Progenitor cell of endocrine pancreas (in vitro differentiated cells): ENCODE measurements at regions not wholly inside any gene's neighbourhood (a gene's known extent, or its start where the extent isn't known, plus 50 kb on each side); places are given as distances from the start of the nearest gene placed in this dataset.

Experiments
- DNase-seq: peaks from one replicate; pipeline ENCODE4 v3.0.0; 2021; ENCODE audit warnings: low spot score; ENCODE audit not compliant: unreplicated experiment
- H3K27ac Mint-ChIP-seq: 2 replicates; pipeline ENCODE4 v1.8.0; 2021; ENCODE audit warnings: mild to moderate bottlenecking, moderate library complexity, mixed read lengths
- H3K27me3 Mint-ChIP-seq: 2 replicates; pipeline ENCODE4 v1.8.0; 2021; ENCODE audit warnings: mixed read lengths
- H3K36me3 Mint-ChIP-seq: 2 replicates; pipeline ENCODE4 v1.8.0; 2022; ENCODE audit warnings: mixed read lengths; ENCODE audit not compliant: insufficient read depth
- H3K4me1 Mint-ChIP-seq: 2 replicates; pipeline ENCODE4 v1.8.0; 2021; ENCODE audit warnings: low read depth, mixed read lengths
- H3K4me3 Mint-ChIP-seq: 2 replicates; pipeline ENCODE4 v1.8.0; 2021; ENCODE audit warnings: low read depth, mild to moderate bottlenecking, moderate library complexity, mixed read lengths
- H3K9me3 Mint-ChIP-seq: 2 replicates; pipeline ENCODE4 v1.8.0; 2021; ENCODE audit warnings: low read depth, mixed read lengths
- TF ChIP-seq, protein P1 (sequence below): fragments of 200-600 bp; sonication (generic); IDR thresholded peaks from one replicate; pipeline ENCODE4 v1.5.0; 2021; ENCODE audit warnings: antibody characterized with exemption, mild to moderate bottlenecking; ENCODE audit not compliant: unreplicated experiment

DNA sequence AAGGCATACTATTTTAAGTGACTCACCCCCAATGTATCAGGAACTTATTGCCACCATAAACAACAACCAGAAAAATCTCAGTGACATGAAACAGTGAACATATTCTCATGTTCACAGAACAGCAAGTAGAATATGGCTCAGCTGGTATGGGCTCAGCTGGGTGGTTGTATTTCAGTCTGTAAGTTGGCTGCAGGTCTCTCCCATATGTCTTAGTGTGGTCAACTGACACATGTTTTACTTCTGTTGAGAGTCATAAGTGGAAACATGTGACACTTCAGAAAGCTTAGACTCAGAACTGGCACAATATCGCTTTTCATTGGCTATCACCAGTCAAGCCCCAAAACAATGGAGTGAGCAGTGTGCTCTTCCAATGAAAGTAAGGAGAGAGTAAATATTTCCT, 574.1 kb downstream of the HAO1 start:
- TF ChIP-seq, protein P1, sequence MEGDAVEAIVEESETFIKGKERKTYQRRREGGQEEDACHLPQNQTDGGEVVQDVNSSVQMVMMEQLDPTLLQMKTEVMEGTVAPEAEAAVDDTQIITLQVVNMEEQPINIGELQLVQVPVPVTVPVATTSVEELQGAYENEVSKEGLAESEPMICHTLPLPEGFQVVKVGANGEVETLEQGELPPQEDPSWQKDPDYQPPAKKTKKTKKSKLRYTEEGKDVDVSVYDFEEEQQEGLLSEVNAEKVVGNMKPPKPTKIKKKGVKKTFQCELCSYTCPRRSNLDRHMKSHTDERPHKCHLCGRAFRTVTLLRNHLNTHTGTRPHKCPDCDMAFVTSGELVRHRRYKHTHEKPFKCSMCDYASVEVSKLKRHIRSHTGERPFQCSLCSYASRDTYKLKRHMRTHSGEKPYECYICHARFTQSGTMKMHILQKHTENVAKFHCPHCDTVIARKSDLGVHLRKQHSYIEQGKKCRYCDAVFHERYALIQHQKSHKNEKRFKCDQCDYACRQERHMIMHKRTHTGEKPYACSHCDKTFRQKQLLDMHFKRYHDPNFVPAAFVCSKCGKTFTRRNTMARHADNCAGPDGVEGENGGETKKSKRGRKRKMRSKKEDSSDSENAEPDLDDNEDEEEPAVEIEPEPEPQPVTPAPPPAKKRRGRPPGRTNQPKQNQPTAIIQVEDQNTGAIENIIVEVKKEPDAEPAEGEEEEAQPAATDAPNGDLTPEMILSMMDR, result no peak
- H3K4me1 Mint-ChIP-seq, result peaks cover 17% of the 10 kb centered on the region
- H3K27ac Mint-ChIP-seq, result no peak overlapping the region
- no peak for DNase-seq
- H3K4me3 Mint-ChIP-seq, result no peak overlapping the region
- no peaks in the 10 kb centered on the region for H3K27me3 Mint-ChIP-seq
- H3K36me3 Mint-ChIP-seq, result peaks cover 3% of the 10 kb centered on the region
- H3K9me3 Mint-ChIP-seq, result peaks cover 19% of the 10 kb centered on the region

DNA sequence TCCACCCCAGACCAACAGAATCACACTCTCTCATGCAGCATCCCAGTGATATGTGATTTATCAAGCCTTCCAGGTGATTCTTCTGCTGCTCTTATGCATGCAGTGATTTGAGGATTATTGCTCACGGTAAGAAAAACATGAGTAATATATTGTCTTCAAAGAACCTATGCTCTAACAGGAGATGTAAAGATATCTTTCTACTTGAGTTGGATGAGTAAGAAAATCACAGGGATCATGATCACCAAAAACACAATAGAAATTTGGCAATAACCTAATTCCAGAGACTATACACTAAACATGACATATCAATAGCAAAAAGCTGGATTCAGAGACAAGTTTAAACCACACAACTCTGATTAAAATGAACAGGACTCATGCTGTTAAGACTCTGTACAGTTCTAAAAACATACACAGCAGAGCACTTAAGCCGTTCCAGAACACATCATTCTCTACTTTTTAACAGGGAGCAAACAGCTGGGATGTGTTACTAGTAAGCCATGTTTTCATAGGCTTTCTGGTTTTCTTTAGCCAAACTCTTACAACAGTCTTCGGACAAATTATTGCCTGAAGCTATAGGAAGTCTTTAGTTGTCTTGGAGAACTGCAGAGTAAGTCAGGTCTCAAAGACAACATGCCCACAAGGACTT, 568.6 kb downstream of the HAO1 start:
- Mint-ChIP-seq H3K9me3 (peaks cover 16% of the 10 kb centered on the region), H3K36me3 (no peaks in the 10 kb centered on the region), H3K4me3 (no peak overlapping the region), H3K4me1 (peaks cover 20% of the 10 kb centered on the region), H3K27ac (no peak overlapping the region), H3K27me3 (no peaks in the 10 kb centered on the region)
- no peak for DNase-seq
- TF ChIP-seq, protein P1, result no peak

DNA sequence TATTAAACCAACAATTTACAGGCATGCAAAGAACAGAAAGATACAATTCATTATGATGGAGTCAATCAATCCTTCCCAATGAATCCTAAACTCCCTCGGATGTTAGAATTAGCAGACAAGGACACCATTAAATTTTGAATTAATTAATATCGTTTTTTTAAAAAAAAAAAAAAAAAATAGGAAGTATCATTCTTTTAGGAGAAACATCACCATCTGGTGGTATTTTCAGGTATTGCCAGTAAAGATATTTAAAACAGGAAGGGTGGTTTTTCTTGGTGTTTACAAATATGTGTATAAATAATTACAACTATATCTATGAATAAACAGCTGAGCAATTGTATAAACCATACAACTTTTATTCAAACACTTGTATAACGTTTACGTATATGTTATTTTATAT, 564.4 kb downstream of the HAO1 start:
- DNase-seq, result no peak
- Mint-ChIP-seq H3K27ac (no peak overlapping the region), H3K4me3 (no peak overlapping the region), H3K9me3 (peaks cover 9% of the 10 kb centered on the region), H3K4me1 (peaks cover 12% of the 10 kb centered on the region), H3K27me3 (no peaks in the 10 kb centered on the region), H3K36me3 (no peaks in the 10 kb centered on the region)
- TF ChIP-seq, protein P1, result peak; percentile 78

DNA sequence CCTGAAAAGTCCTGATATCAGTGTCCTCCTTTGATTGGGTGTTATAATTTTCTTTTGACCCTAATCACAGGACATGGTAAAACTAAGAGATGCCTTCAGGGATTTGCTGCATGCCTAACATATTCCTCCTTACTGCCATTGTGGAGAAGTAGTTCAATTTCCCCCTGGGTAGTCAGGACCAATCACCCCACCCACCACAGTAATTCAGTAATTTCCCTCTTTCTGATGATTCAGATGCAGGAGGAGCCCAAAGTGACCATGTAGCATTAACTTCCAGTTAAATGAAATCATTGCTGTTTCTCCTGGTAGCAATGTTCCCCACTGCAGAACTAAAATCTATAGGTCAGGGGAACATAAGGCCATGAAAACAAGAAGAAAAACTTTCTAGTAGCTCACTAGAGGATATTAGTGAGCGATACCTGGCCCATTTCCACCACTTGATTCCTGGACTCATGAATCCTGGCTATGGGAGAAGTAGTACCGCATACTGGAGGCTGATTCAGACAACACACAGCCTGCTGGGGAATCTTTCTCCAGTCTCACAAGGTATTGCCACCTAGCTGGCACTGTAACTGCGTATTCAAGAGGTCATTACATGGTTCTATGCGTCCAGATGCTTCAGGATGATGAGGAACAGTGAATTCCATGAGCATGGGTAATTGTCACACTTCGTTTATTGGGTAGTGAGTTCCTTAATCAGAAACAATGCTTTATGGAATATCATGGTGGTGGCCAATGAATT, 561.2 kb downstream of the HAO1 start:
- TF ChIP-seq, protein P1, result no peak
- Mint-ChIP-seq H3K27ac (no peak overlapping the region), H3K36me3 (no peaks in the 10 kb centered on the region), H3K27me3 (no peaks in the 10 kb centered on the region), H3K9me3 (peaks cover 3% of the 10 kb centered on the region), H3K4me1 (no peaks in the 10 kb centered on the region), H3K4me3 (no peak overlapping the region)
- DNase-seq, result no peak

DNA sequence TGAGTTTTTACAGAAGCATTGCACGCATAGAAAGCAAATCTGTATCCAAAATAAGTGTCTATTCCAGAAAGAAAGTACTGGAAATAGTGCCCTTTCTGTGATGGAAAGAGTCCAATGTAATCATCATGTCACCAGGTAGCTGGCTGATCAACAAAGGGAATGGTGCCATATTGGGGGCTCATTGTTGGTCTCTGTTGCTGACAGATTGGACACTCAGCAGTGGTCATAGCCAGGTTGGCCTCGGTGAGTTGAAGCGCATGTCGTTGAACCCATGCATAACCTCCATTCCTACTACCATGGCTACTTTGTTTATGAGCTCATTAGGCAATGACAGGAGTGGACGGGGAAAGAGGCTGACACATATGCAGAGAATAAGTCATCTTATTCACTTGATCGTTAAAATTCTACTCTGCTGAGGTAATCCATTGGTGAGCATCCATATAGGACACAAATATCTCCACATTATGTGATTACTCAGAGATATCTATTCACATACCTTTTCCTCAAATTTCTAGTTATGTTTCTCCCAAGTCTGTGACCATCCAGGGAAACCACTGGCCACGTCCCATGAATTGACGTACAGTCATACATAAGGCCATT, 560.5 kb downstream of the HAO1 start:
- H3K4me3 Mint-ChIP-seq, result no peak overlapping the region

More for the DNA sequence above, 560.5 kb downstream of the HAO1 start:
- Mint-ChIP-seq H3K27ac (no peak overlapping the region), H3K27me3 (no peaks in the 10 kb centered on the region), H3K9me3 (peaks cover 3% of the 10 kb centered on the region), H3K4me1 (no peaks in the 10 kb centered on the region), H3K36me3 (no peaks in the 10 kb centered on the region)
- TF ChIP-seq, protein P1, result no peak
- no peak for DNase-seq
